ENCODE measurements at regions not wholly inside any gene's neighbourhood (a gene's known extent, or its start where the extent isn't known, plus 50 kb on each side); places are given as distances from the start of the nearest gene placed in this dataset.

- BruUV-seq (replicated peaks) = no TSS peak
- H2BK120ac ChIP-seq (ENCODE audit: low read depth, low read length) = no peak overlapping the region
- no peak overlapping the region for H3K18ac ChIP-seq (ENCODE audit: low read depth, low read length)
- no peaks in the 10 kb centered on the region for H3K27me3 ChIP-seq (ENCODE audit: control insufficient read depth, insufficient read depth, low read length)
- no peak overlapping the region for H4K91ac ChIP-seq (ENCODE audit: insufficient read depth, low read depth, low read length)
- no peaks in the 10 kb centered on the region for H3K36me3 ChIP-seq (ENCODE audit: control insufficient read depth, insufficient read depth, low read length)
- no peak overlapping the region for H3K4me2 ChIP-seq (ENCODE audit: low read depth, low read length)
- in situ Hi-C loops (cut with MboI; ENCODE audit: low sequenced_read_pairs) (loop anchor here (25.0 kb wide), 1 partner anchor 312 kb away; the partner anchor contains the start of gene CALCRL), intact Hi-C loops (cut with micrococcal nuclease) (no loop called here), dilution Hi-C loops (cut with HindIII; ENCODE audit: low sequenced_read_pairs, unreplicated experiment) (no loop called here)
- no peak overlapping the region for H4K8ac ChIP-seq (ENCODE audit: low read depth in 2 of 2, low read length in 2 of 2)
- no peak overlapping the region for H2AK5ac ChIP-seq (ENCODE audit: low read depth, low read length)
- H3K9me1 ChIP-seq (ENCODE audit: insufficient read depth, low read length) = no peaks in the 10 kb centered on the region
- H3K9me3 ChIP-seq (ENCODE audit: control insufficient read depth, insufficient read depth, low read length) = no peaks in the 10 kb centered on the region
- no peak overlapping the region for H3K27ac ChIP-seq (ENCODE audit: insufficient read depth, low read length)
- ChIA-PET CTCF (interaction anchor here (1.3 kb wide), 1 partner anchor 13 kb away, joined by 3 read pairs; no protein-coding TSS in a partner anchor), POLR2A (ENCODE audit: unreplicated experiment) (no interaction called here)
- no peak for DNase-seq
- no peak overlapping the region for H3K14ac ChIP-seq (replicated peaks; ENCODE audit: low read depth, low read length)
- H4K5ac ChIP-seq (ENCODE audit: low read depth, low read length) = no peak overlapping the region
- no peak overlapping the region for H2BK20ac ChIP-seq (ENCODE audit: low read depth, low read length)
- H3K23ac ChIP-seq (ENCODE audit: low read depth, low read length) = no peak overlapping the region
- H4K20me1 ChIP-seq (ENCODE audit: insufficient read depth, low read length) = no peaks in the 10 kb centered on the region
- no peak overlapping the region for H3K56ac ChIP-seq (ENCODE audit: extremely low read depth, insufficient read depth, low read length)
- H2BK15ac ChIP-seq (ENCODE audit: low read depth, low read length) = no peak overlapping the region
- no peak overlapping the region for H3K4ac ChIP-seq (ENCODE audit: low read depth, low read length)
- H3K4me1 ChIP-seq (ENCODE audit: control insufficient read depth, insufficient read depth, low read length) = no peaks in the 10 kb centered on the region
- TF ChIP-seq, protein P1, sequence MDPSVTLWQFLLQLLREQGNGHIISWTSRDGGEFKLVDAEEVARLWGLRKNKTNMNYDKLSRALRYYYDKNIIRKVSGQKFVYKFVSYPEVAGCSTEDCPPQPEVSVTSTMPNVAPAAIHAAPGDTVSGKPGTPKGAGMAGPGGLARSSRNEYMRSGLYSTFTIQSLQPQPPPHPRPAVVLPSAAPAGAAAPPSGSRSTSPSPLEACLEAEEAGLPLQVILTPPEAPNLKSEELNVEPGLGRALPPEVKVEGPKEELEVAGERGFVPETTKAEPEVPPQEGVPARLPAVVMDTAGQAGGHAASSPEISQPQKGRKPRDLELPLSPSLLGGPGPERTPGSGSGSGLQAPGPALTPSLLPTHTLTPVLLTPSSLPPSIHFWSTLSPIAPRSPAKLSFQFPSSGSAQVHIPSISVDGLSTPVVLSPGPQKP (IDR thresholded peaks at IDR 0.05; ENCODE audit: borderline replicate concordance, low read depth, low read length) = no peak
- TF ChIP-seq POLR2A (IDR thresholded peaks at IDR 0.05; ENCODE audit: low read depth, low read length) (no peak), RFX5 (IDR thresholded peaks at IDR 0.05; ENCODE audit: low read depth, low read length) (no peak), MAFK (IDR thresholded peaks at IDR 0.05; ENCODE audit: low read depth, low read length) (no peak), MAZ (IDR thresholded peaks at IDR 0.05; ENCODE audit: borderline replicate concordance, low read depth, low read length) (no peak), CTCF (conservative IDR thresholded peaks at IDR 0.05; ENCODE audit: low read depth, low read length) (no peak), RAD21 (IDR thresholded peaks at IDR 0.05; ENCODE audit: low read length) (no peak), BHLHE40 (IDR thresholded peaks at IDR 0.05; ENCODE audit: low read depth, low read length) (no peak), RCOR1 (IDR thresholded peaks at IDR 0.05; ENCODE audit: insufficient replicate concordance, low read length) (no peak), NFE2L2 (IDR thresholded peaks at IDR 0.05; ENCODE audit: low read depth, low read length) (no peak), SMC3 (IDR thresholded peaks at IDR 0.05; ENCODE audit: low read depth, low read length) (no peak), CHD1 (IDR thresholded peaks at IDR 0.05; ENCODE audit: low read depth, low read length) (no peak), CEBPB (IDR thresholded peaks at IDR 0.05; ENCODE audit: low read depth, low read length) (no peak), MXI1 (IDR thresholded peaks at IDR 0.05; ENCODE audit: borderline replicate concordance, low read depth, low read length) (no peak), FOS (IDR thresholded peaks at IDR 0.05; ENCODE audit: low read depth, low read length) (no peak)
- TF ChIP-seq, protein P2, sequence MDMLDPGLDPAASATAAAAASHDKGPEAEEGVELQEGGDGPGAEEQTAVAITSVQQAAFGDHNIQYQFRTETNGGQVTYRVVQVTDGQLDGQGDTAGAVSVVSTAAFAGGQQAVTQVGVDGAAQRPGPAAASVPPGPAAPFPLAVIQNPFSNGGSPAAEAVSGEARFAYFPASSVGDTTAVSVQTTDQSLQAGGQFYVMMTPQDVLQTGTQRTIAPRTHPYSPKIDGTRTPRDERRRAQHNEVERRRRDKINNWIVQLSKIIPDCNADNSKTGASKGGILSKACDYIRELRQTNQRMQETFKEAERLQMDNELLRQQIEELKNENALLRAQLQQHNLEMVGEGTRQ (IDR thresholded peaks at IDR 0.05; ENCODE audit: low read depth, low read length) = no peak
- H2AFZ ChIP-seq (replicated peaks; ENCODE audit: low read length, poor library complexity) = no peak overlapping the region
- no peak for ATAC-seq (ENCODE audit: low read depth)
- no peak overlapping the region for H2AK9ac ChIP-seq (replicated peaks; ENCODE audit: low read depth, low read length, poor library complexity)
- no peaks in the 10 kb centered on the region for H3K79me1 ChIP-seq (ENCODE audit: low read depth in 1 of 2, low read length in 2 of 2)
- no peak overlapping the region for H3K4me3 ChIP-seq (ENCODE audit: insufficient read depth, low read depth, low read length)
- H3K9ac ChIP-seq (ENCODE audit: low read depth, low read length) = no peak overlapping the region
- H2BK5ac ChIP-seq (ENCODE audit: low read depth, low read length, poor library complexity, severe bottlenecking) = no peak overlapping the region
Observed at GRCh38 chr2:187125318-187125717, 276.3 kb upstream of the ZSWIM2 start.
